Vagina (tissue), 2 donors: ENCODE measurements at regions not wholly inside any gene's neighbourhood (a gene's known extent, or its start where the extent isn't known, plus 50 kb on each side); places are given as distances from the start of the nearest gene placed in this dataset.

Source experiments
- CTCF ChIP-seq, 3 experiments: fragments of 450-650 bp in 2 of 3; fragments of 200-600 bp in 1 of 3; sonication (generic) in 1 of 3; IDR thresholded peaks; one replicate each; pipeline ENCODE4 v1.5.1; 2017 to 2019; ENCODE audit warnings: antibody characterized with exemption in 3 of 3, mild to moderate bottlenecking in 2 of 3, moderate library complexity in 2 of 3
- POLR2A ChIP-seq, 2 donors: fragments of 450-650 bp; IDR thresholded peaks; one replicate each; pipeline ENCODE4 v1.6.1; 2017; ENCODE audit warnings: antibody characterized with exemption in 2 of 2, mild to moderate bottlenecking in 2 of 2, moderate library complexity in 2 of 2

- TF ChIP-seq POLR2A (IDR thresholded peaks at IDR 0.05) (no peak), CTCF (IDR thresholded peaks at IDR 0.05) (no peak)
These were observed 108.1 kb upstream of the BACE2 start for GRCh38 chr21:41059871-41060270.
